K562 (cell line): ENCODE measurements at regions not wholly inside any gene's neighbourhood (a gene's known extent, or its start where the extent isn't known, plus 50 kb on each side); places are given as distances from the start of the nearest gene placed in this dataset.
"Not testable (repeated sequence)": the region's sequence is repeated elsewhere in the genome, so short reads cannot be mapped to it uniquely, and the experiment has no call there.

Experiments
- ATAC-seq: fragments of 200-7000 bp; cut with Tn5 transposase; 3 replicates; pipeline ENCODE4 v1.9.1; 2020; ENCODE audit warnings: moderate library complexity
- BruUV-seq: library from RNA; stranded (reverse); fragments of 400-500 nt; replicated peaks from 2 replicates; lab custom pipeline; 2021; lab: Mats Ljungman, UMichigan
- CTCF ChIA-PET: fragments of 300-600 bp; formaldehyde crosslinking; extraction: SDS; loops from one replicate; lab custom pipeline; 2021; ENCODE audit warnings: low intra/inter-chr PET ratio; lab: Yijun Ruan, JAX
- POLR2A ChIA-PET: fragments of 300-600, 350-650 bp; sonication (Branson Sonifier 250); formaldehyde crosslinking; extraction: SDS; loops from one replicate; lab custom pipeline; 2021; ENCODE audit warnings: antibody characterized with exemption, inconsistent platforms; lab: Yijun Ruan, JAX
- DNase-seq, 4 experiments: peaks; one replicate each; pipeline versions ENCODE4 v3.0.0 to v3.0.0-alpha.2; 2011 to 2018; ENCODE audit warnings: low spot score in 3 of 4, mixed read lengths in 3 of 4; ENCODE audit errors: extremely low read depth in 1 of 4
- FAIRE-seq: peaks from 2 replicates; lab custom pipeline; 2011; peaks lifted over from hg19 to GRCh38; lab: Jason Lieb, UNC
- H2AFZ ChIP-seq: 2 replicates; pipeline ENCODE4 v1.6.0; 2011; ENCODE audit warnings: low read depth, low read length, control low read depth, inconsistent platforms
- H3K27ac ChIP-seq: fragments of 200-600 bp; 3 replicates; pipeline ENCODE4 v1.8.0; 2011; ENCODE audit warnings: low read depth, mild to moderate bottlenecking, control low read depth, inconsistent platforms, low read length, moderate library complexity, mixed read lengths; ENCODE audit errors: extremely low read depth
- H3K27me3 ChIP-seq, 2 experiments: fragments of 300-600 bp in 1 of 2; 2 replicates in 1 of 2; 3 replicates in 1 of 2; pipeline versions ENCODE4 v1.6.0 to v1.8.0; 2011; ENCODE audit warnings: inconsistent platforms in 2 of 2, low read length in 2 of 2, mild to moderate bottlenecking in 1 of 2, mixed read lengths in 1 of 2, moderate library complexity in 1 of 2; ENCODE audit not compliant: control insufficient read depth in 2 of 2, insufficient read depth in 2 of 2
- H3K36me3 ChIP-seq: fragments of 300-600 bp; 3 replicates; pipeline ENCODE4 v1.8.0; 2011; ENCODE audit warnings: mild to moderate bottlenecking, low read length, inconsistent platforms; ENCODE audit not compliant: control insufficient read depth, insufficient read depth
- H3K4me1 ChIP-seq, 2 experiments: fragments of 200-600 bp in 1 of 2; replicated peaks in 1 of 2; 2 replicates in 1 of 2; 3 replicates in 1 of 2; pipeline versions ENCODE4 v1.5.1 to v1.8.0; 2011; ENCODE audit warnings: inconsistent platforms in 2 of 2, low read length in 2 of 2, mild to moderate bottlenecking in 1 of 2, mixed read lengths in 1 of 2, moderate library complexity in 1 of 2; ENCODE audit not compliant: control insufficient read depth in 2 of 2, insufficient read depth in 2 of 2
- H3K4me2 ChIP-seq: 2 replicates; pipeline ENCODE4 v1.6.1; 2011; ENCODE audit warnings: low read length, control low read depth, inconsistent platforms, mixed read lengths; ENCODE audit not compliant: insufficient read depth
- H3K4me3 ChIP-seq: fragments of 200-600 bp; sonication (generic), shearing (Covaris generic); 2 replicates; pipeline ENCODE4 v1.5.1; 2016; ENCODE audit warnings: control low read depth, inconsistent platforms
- H3K79me2 ChIP-seq: fragments of 200-600 bp; 3 replicates; pipeline ENCODE4 v1.8.0; 2011; ENCODE audit warnings: low read length, inconsistent platforms; ENCODE audit not compliant: control insufficient read depth, insufficient read depth
- H3K9ac ChIP-seq, 2 experiments: 2 replicates each; pipeline versions ENCODE4 v1.6.0 to v1.6.1; 2011; ENCODE audit warnings: low read depth in 2 of 2, low read length in 2 of 2, control low read depth in 1 of 2, inconsistent platforms in 1 of 2, mild to moderate bottlenecking in 1 of 2, mixed read lengths in 1 of 2; ENCODE audit not compliant: insufficient read depth in 1 of 2
- H3K9me1 ChIP-seq: one replicate; pipeline ENCODE4 v1.6.0; 2011; ENCODE audit warnings: inconsistent platforms, mild to moderate bottlenecking, low read length, moderate library complexity; ENCODE audit not compliant: control insufficient read depth, insufficient read depth
- H3K9me3 ChIP-seq: replicated peaks from 2 replicates; pipeline ENCODE4 v1.5.1; 2011; ENCODE audit warnings: low read depth, low read length, inconsistent platforms; ENCODE audit not compliant: control insufficient read depth, insufficient read depth
- H4K20me1 ChIP-seq: replicated peaks from 2 replicates; pipeline ENCODE4 v1.6.1; 2011; ENCODE audit warnings: low read length, inconsistent platforms, mixed read lengths; ENCODE audit not compliant: control insufficient read depth, insufficient read depth
- ASH1L ChIP-seq: fragments of 450-650 bp; IDR thresholded peaks from 2 replicates; pipeline ENCODE4 v1.6.1; 2018; ENCODE audit warnings: borderline replicate concordance, mild to moderate bottlenecking, low read depth; ENCODE audit not compliant: partially characterized antibody
- CHAMP1 ChIP-seq: fragments of 450-650 bp; IDR thresholded peaks from 2 replicates; pipeline ENCODE4 v1.6.1; 2016; ENCODE audit warnings: mild to moderate bottlenecking
- FIP1L1 ChIP-seq: fragments of 200-400 bp; formaldehyde crosslinking; IDR thresholded peaks from 2 replicates; pipeline ENCODE4 v1.6.1; 2018; ENCODE audit warnings: mild to moderate bottlenecking, low read depth, low read length; ENCODE audit not compliant: poor library complexity, severe bottlenecking
- FOS ChIP-seq: IDR thresholded peaks from 3 replicates; pipeline ENCODE4 v1.6.1; 2011; ENCODE audit not compliant: insufficient read length; ENCODE audit errors: extremely low read depth
- FUS ChIP-seq: fragments of 200-400 bp; formaldehyde crosslinking; optimal IDR thresholded peaks from 2 replicates; pipeline ENCODE3; 2017; ENCODE audit warnings: low read depth, low read length
- KAT8 ChIP-seq: fragments of 450-650 bp; IDR thresholded peaks from 2 replicates; pipeline ENCODE4 v1.6.1; 2016; ENCODE audit warnings: low read depth, mild to moderate bottlenecking
- NCOR1 ChIP-seq: fragments of 450-650 bp; IDR thresholded peaks from 2 replicates; pipeline ENCODE4 v1.6.1; 2016; ENCODE audit warnings: mild to moderate bottlenecking, moderate library complexity
- NELFE ChIP-seq: IDR thresholded peaks from 2 replicates; pipeline ENCODE4 v1.6.1; 2011; ENCODE audit warnings: mild to moderate bottlenecking; ENCODE audit not compliant: insufficient read depth, insufficient read length
- XRCC5 ChIP-seq: fragments of 200-400 bp; formaldehyde crosslinking; IDR thresholded peaks from 2 replicates; pipeline ENCODE4 v1.6.1; 2017; ENCODE audit warnings: low read depth, mild to moderate bottlenecking, low read length
- ZNF217 ChIP-seq: sonication (generic); formaldehyde crosslinking; IDR thresholded peaks from 2 replicates; pipeline ENCODE4 v1.8.0; 2022; ENCODE audit warnings: mild to moderate bottlenecking, missing genetic modification reagents
- ZNF695 ChIP-seq: fragments of 450-650 bp; formaldehyde crosslinking; IDR thresholded peaks from 2 replicates; pipeline ENCODE4 v1.4.0; 2020; ENCODE audit warnings: mild to moderate bottlenecking, moderate library complexity
- WGBS: fragments of 100-300 bp; shearing (Covaris generic); methylation state at CpG from one replicate; pipeline ENCODE4 v1.1.6; 2016; ENCODE audit warnings: low coverage, mixed read lengths; ENCODE audit not compliant: insufficient coverage; ENCODE audit errors: missing lambda C conversion rate; 5-methylcytosine and 5-hydroxymethylcytosine counted together
- in situ Hi-C: fragments of 300-500 bp; cut with MboI; formaldehyde crosslinking; loops from 4 replicates; pipeline ENCODE4 v1.15.0; 2018; ENCODE audit warnings: inconsistent platforms, mixed read lengths
- intact Hi-C: fragments of 100-400 bp; cut with micrococcal nuclease; formaldehyde crosslinking; loops from 2 replicates; pipeline ENCODE4 v1.14.2; 2022

GRCh38 chr6:80789912-80790570 is 683.6 kb downstream of the BCKDHB start:
- Histone ChIP-seq H3K4me3 (no peak overlapping the region), H3K4me2 (no peak overlapping the region), H3K27me3 (no peaks in the 10 kb centered on the region), H3K9me1 (no peaks in the 10 kb centered on the region), H3K4me1 (no peaks in the 10 kb centered on the region), H3K9ac (no peak overlapping the region), H4K20me1 (no peaks in the 10 kb centered on the region), H3K9me3 (no peaks in the 10 kb centered on the region), H2AFZ (no peak overlapping the region), H3K27ac (no peak overlapping the region), H3K79me2 (no peaks in the 10 kb centered on the region), H3K36me3 (no peaks in the 10 kb centered on the region)
- FAIRE-seq = no peak
- in situ Hi-C loops = no loop called here
- no peak for DNase-seq
- intact Hi-C loops = no loop called here
- no TSS peak for BruUV-seq
- ChIA-PET CTCF (no interaction called here), POLR2A (no interaction called here)
- WGBS = 0% methylated on average over 1 of the region's 1 CpG
- TF ChIP-seq CHAMP1 = no peak
- TF ChIP-seq FUS = no peak
- no peak for TF ChIP-seq NELFE
- no peak for TF ChIP-seq FIP1L1
- no peak for TF ChIP-seq XRCC5
- TF ChIP-seq ZNF695 = no peak
- no peak for TF ChIP-seq ASH1L
- no peak for TF ChIP-seq ZNF217 (CRISPR knock-in tag)
- no peak for TF ChIP-seq NCOR1
- TF ChIP-seq KAT8 = no peak
- no peak for TF ChIP-seq FOS
- ATAC-seq = no peak

- not testable (repeated sequence) for FAIRE-seq, ATAC-seq
Observed at GRCh38 chr6:80783271-80783670, 676.8 kb downstream of the BCKDHB start.

More at GRCh38 chr6:80783271-80783670, 676.8 kb downstream of the BCKDHB start:
- H2AFZ ChIP-seq, BruUV-seq, DNase-seq, H4K20me1 ChIP-seq, POLR2A ChIA-PET, CTCF ChIA-PET, H3K27me3 ChIP-seq, H3K79me2 ChIP-seq, H3K4me1 ChIP-seq, H3K36me3 ChIP-seq, H3K27ac ChIP-seq, intact Hi-C loops, H3K9ac ChIP-seq, H3K4me3 ChIP-seq, H3K9me3 ChIP-seq, H3K4me2 ChIP-seq, in situ Hi-C loops, H3K9me1 ChIP-seq: not testable (repeated sequence)
- WGBS = 2% methylated on average over 12 of the region's 12 CpGs
